HepG2 (cell line): ENCODE measurements at regions not wholly inside any gene's neighbourhood (a gene's known extent, or its start where the extent isn't known, plus 50 kb on each side); places are given as distances from the start of the nearest gene placed in this dataset.

ENCODE experiments used
- ATAC-seq: fragments of 200-7000 bp; cut with Tn5 transposase; 3 replicates; pipeline ENCODE4 v1.9.1; 2020; ENCODE audit warnings: mild to moderate bottlenecking, moderate library complexity
- BruUV-seq: library from RNA; stranded (reverse); fragments of 400-500 nt; replicated peaks from 2 replicates; lab custom pipeline; 2021; lab: Mats Ljungman, UMichigan
- CTCF ChIA-PET: fragments of 300-600 bp; formaldehyde crosslinking; extraction: SDS; loops from one replicate; lab custom pipeline; 2021; ENCODE audit warnings: low total read pairs, inconsistent platforms, low intra/inter-chr PET ratio; lab: Yijun Ruan, JAX
- POLR2A ChIA-PET: fragments of 350-600 bp; sonication (Branson Sonifier 250); formaldehyde crosslinking; loops from one replicate; lab custom pipeline; 2020; ENCODE audit warnings: antibody characterized with exemption, inconsistent platforms; lab: Yijun Ruan, JAX
- DNase-seq: peaks from one replicate; pipeline ENCODE4 v3.0.0-alpha.2; 2015; ENCODE audit warnings: low spot score
- FAIRE-seq: peaks from 3 replicates; lab custom pipeline; 2011; peaks lifted over from hg19 to GRCh38; lab: Jason Lieb, UNC
- H2AFZ ChIP-seq: one replicate; pipeline ENCODE4 v1.6.1; 2011; ENCODE audit warnings: low read length, inconsistent platforms
- H3K27ac ChIP-seq: fragments of 300-600 bp; 3 replicates; pipeline ENCODE4 v1.8.0; 2011; ENCODE audit warnings: mixed run types, mild to moderate bottlenecking, mixed read lengths, low read length, inconsistent platforms; ENCODE audit not compliant: insufficient read depth; ENCODE audit errors: extremely low read length
- H3K27me3 ChIP-seq, 2 experiments: fragments of 200-600 bp in 1 of 2; 2 replicates in 1 of 2; 3 replicates in 1 of 2; pipeline versions ENCODE4 v1.6.0 to v1.8.0; 2011; ENCODE audit warnings: low read length in 2 of 2, mild to moderate bottlenecking in 2 of 2, moderate library complexity in 2 of 2, inconsistent platforms in 1 of 2; ENCODE audit not compliant: insufficient read depth in 2 of 2, control insufficient read depth in 1 of 2
- H3K36me3 ChIP-seq, 2 experiments: fragments of 200-600 bp in 1 of 2; replicated peaks in 1 of 2; 2 replicates in 1 of 2; 3 replicates in 1 of 2; pipeline versions ENCODE4 v1.5.1 to v1.8.0; 2011; ENCODE audit warnings: low read length in 2 of 2, inconsistent platforms in 1 of 2; ENCODE audit not compliant: insufficient read depth in 2 of 2, control insufficient read depth in 1 of 2
- H3K4me1 ChIP-seq: 2 replicates; pipeline ENCODE4 v1.5.1; 2012; ENCODE audit warnings: low read length, inconsistent platforms; ENCODE audit not compliant: insufficient read depth
- H3K4me2 ChIP-seq: 2 replicates; pipeline ENCODE4 v1.6.0; 2011; ENCODE audit warnings: low read depth, low read length, inconsistent platforms
- H3K4me3 ChIP-seq, 3 experiments: fragments of 200-600 bp in 1 of 3; sonication (generic), shearing (Covaris generic) in 1 of 3; replicated peaks in 1 of 3; 2 replicates each; pipeline ENCODE4 v1.5.1; 2011 to 2016; ENCODE audit warnings: low read length in 3 of 3, inconsistent platforms in 2 of 3, low read depth in 2 of 3, mild to moderate bottlenecking in 2 of 3, control low read depth in 1 of 3, mixed read lengths in 1 of 3; ENCODE audit not compliant: insufficient read depth in 1 of 3
- H3K79me2 ChIP-seq: one replicate; pipeline ENCODE4 v1.6.1; 2011; ENCODE audit warnings: low read length, inconsistent platforms; ENCODE audit not compliant: insufficient read depth
- H3K9ac ChIP-seq: 2 replicates; pipeline ENCODE4 v1.6.0; 2011; ENCODE audit warnings: mild to moderate bottlenecking, low read depth, low read length, inconsistent platforms; ENCODE audit not compliant: insufficient read depth
- H3K9me3 ChIP-seq: 2 replicates; pipeline ENCODE4 v1.5.1; 2012; ENCODE audit warnings: mild to moderate bottlenecking, low read length
- H4K20me1 ChIP-seq: 2 replicates; pipeline ENCODE4 v1.6.0; 2011; ENCODE audit warnings: inconsistent platforms, mild to moderate bottlenecking, low read length, moderate library complexity; ENCODE audit not compliant: insufficient read depth
- CBX1 ChIP-seq: IDR thresholded peaks from one replicate; pipeline ENCODE4 v1.6.1; 2016; ENCODE audit warnings: antibody characterized with exemption, low read depth
- ETV6 ChIP-seq: sonication (generic); formaldehyde crosslinking; conservative IDR thresholded peaks from 2 replicates; pipeline ENCODE4 v1.4.0; 2020; ENCODE audit warnings: missing genetic modification reagents
- GLMP ChIP-seq: sonication (generic); formaldehyde crosslinking; IDR thresholded peaks from 2 replicates; pipeline ENCODE4 v1.9.0; 2021; ENCODE audit warnings: missing genetic modification reagents, mild to moderate bottlenecking, borderline replicate concordance
- KDM5B ChIP-seq: sonication (generic); formaldehyde crosslinking; IDR thresholded peaks from 2 replicates; pipeline ENCODE4 v1.4.0; 2020; ENCODE audit warnings: missing genetic modification reagents, mild to moderate bottlenecking, borderline replicate concordance
- RORA ChIP-seq: sonication (generic); formaldehyde crosslinking; IDR thresholded peaks from 2 replicates; pipeline ENCODE4 v1.5.0; 2020; ENCODE audit warnings: mild to moderate bottlenecking, missing genetic modification reagents, moderate library complexity
- TARDBP ChIP-seq: sonication (generic); formaldehyde crosslinking; IDR thresholded peaks from 2 replicates; pipeline ENCODE4 v1.8.0; 2022; ENCODE audit warnings: mild to moderate bottlenecking, missing genetic modification reagents
- ZBTB1 ChIP-seq: sonication (generic); formaldehyde crosslinking; IDR thresholded peaks from 2 replicates; pipeline ENCODE4 v1.4.0; 2020; ENCODE audit warnings: missing genetic modification reagents, borderline replicate concordance
- ZBTB20 ChIP-seq: sonication (generic); formaldehyde crosslinking; IDR thresholded peaks from 2 replicates; pipeline ENCODE4 v1.8.1; 2023; ENCODE audit warnings: missing genetic modification reagents, low read depth, mild to moderate bottlenecking, borderline replicate concordance
- ZFP1 ChIP-seq: IDR thresholded peaks from 2 replicates; pipeline ENCODE4 v1.6.1; 2016
- ZIK1 ChIP-seq: sonication (generic); formaldehyde crosslinking; IDR thresholded peaks from 2 replicates; pipeline ENCODE4 v1.5.0; 2020; ENCODE audit warnings: mild to moderate bottlenecking, low read depth, missing genetic modification reagents, borderline replicate concordance
- ZMAT3 ChIP-seq: sonication (generic); formaldehyde crosslinking; conservative IDR thresholded peaks from 2 replicates; pipeline ENCODE4 v1.7.0; 2021; ENCODE audit warnings: missing genetic modification reagents
- ZNF280B ChIP-seq: sonication (generic); formaldehyde crosslinking; IDR thresholded peaks from 2 replicates; pipeline ENCODE4 v1.5.0; 2020; ENCODE audit warnings: missing genetic modification reagents, mild to moderate bottlenecking, borderline replicate concordance
- ZNF615 ChIP-seq: sonication (generic); formaldehyde crosslinking; IDR thresholded peaks from 2 replicates; pipeline ENCODE4 v1.5.0; 2020; ENCODE audit warnings: mild to moderate bottlenecking, missing genetic modification reagents, borderline replicate concordance
- ZNF724P ChIP-seq: sonication (generic); formaldehyde crosslinking; IDR thresholded peaks from 2 replicates; pipeline ENCODE4 v1.8.0; 2022; ENCODE audit warnings: missing genetic modification reagents, borderline replicate concordance
- ZNF775 ChIP-seq: sonication (generic); formaldehyde crosslinking; IDR thresholded peaks from 2 replicates; pipeline ENCODE4 v1.4.0; 2020; ENCODE audit warnings: missing genetic modification reagents, mild to moderate bottlenecking, moderate library complexity, borderline replicate concordance
- ZXDC ChIP-seq: sonication (generic); formaldehyde crosslinking; IDR thresholded peaks from 2 replicates; pipeline ENCODE4 v1.5.0; 2020; ENCODE audit warnings: mild to moderate bottlenecking, missing genetic modification reagents
- WGBS: methylation state at CpG from one replicate; pipeline ENCODE4 v1.1.6; 2017; ENCODE audit warnings: low lambda C conversion rate; 5-methylcytosine and 5-hydroxymethylcytosine counted together
- in situ Hi-C: cut with HindIII; loops from 2 replicates; pipeline ENCODE4 v1.10.0; 2017; ENCODE audit warnings: low pct_unique_long_range_greater_than_20kb; ENCODE audit not compliant: extremely low pct_ligation_motif_present
- intact Hi-C: fragments of 100-400 bp; cut with micrococcal nuclease; formaldehyde crosslinking; loops from one replicate; pipeline ENCODE4 v1.10.0; 2022; ENCODE audit not compliant: unreplicated experiment

GRCh38 chr13:34593658-34594057, 348.4 kb upstream of the NBEA start:
- H3K9me3 ChIP-seq: no peaks in the 10 kb centered on the region
- H2AFZ ChIP-seq: no peak overlapping the region
- no peaks in the 10 kb centered on the region; a peak in 1 of 5 replicates for H3K27me3 ChIP-seq
- no peaks in the 10 kb centered on the region for H3K4me1 ChIP-seq
- TF ChIP-seq ZXDC (CRISPR knock-in tag) (no peak), KDM5B (no peak), ZNF724P (CRISPR knock-in tag) (no peak), ZFP1 (CRISPR knock-in tag) (no peak), ZNF280B (CRISPR knock-in tag) (no peak), GLMP (CRISPR knock-in tag) (no peak), ZNF615 (CRISPR knock-in tag) (no peak), ZIK1 (no peak), CBX1 (no peak), ZBTB20 (no peak), ZBTB1 (CRISPR knock-in tag) (no peak), ZMAT3 (no peak), RORA (CRISPR knock-in tag) (no peak), TARDBP (CRISPR knock-in tag) (no peak), ETV6 (CRISPR knock-in tag) (no peak), ZNF775 (no peak)
- TF ChIP-seq, all 625 proteins: peak for 0
- ATAC-seq (no peak), FAIRE-seq (no peak), DNase-seq (no peak)
- H3K9ac ChIP-seq: no peak overlapping the region
- H3K36me3 ChIP-seq: no peaks in the 10 kb centered on the region
- WGBS: 0% methylated on average over 1 of the region's 1 CpG
- intact Hi-C loops (no loop called here), in situ Hi-C loops (no loop called here)
- CTCF ChIA-PET: no interaction called here
- H3K4me2 ChIP-seq: no peak overlapping the region
- no TSS peak for BruUV-seq
- H3K4me3 ChIP-seq: no peak overlapping the region
- H3K27ac ChIP-seq: no peak overlapping the region
- no peaks in the 10 kb centered on the region for H4K20me1 ChIP-seq
- POLR2A ChIA-PET: no interaction called here
- no peaks in the 10 kb centered on the region for H3K79me2 ChIP-seq
